ENCODE measurements at regions not wholly inside any gene's neighbourhood (a gene's known extent, or its start where the extent isn't known, plus 50 kb on each side); places are given as distances from the start of the nearest gene placed in this dataset.

GRCh38 chr2:156852210-156852609 lies 405.3 kb upstream of the GALNT5 start:
- no peaks in the 10 kb centered on the region for H3K9me3 ChIP-seq
- intact Hi-C loops (cut with DNase I; ENCODE audit: low total_unique reads): no loop called here

GRCh38 chr2:156852681-156853080 lies 404.8 kb upstream of the GALNT5 start:
- no peak for TF ChIP-seq CTCF (IDR thresholded peaks at IDR 0.05)
- intact Hi-C loops (cut with DNase I; ENCODE audit: low total_unique reads): no loop called here
- no peak for DNase-seq
- Histone ChIP-seq H3K36me3 (no peaks in the 10 kb centered on the region), H3K4me1 (no peaks in the 10 kb centered on the region), H3K27me3 (no peaks in the 10 kb centered on the region), H3K9me3 (no peaks in the 10 kb centered on the region), H3K27ac (no peak overlapping the region), H3K4me3 (no peak overlapping the region)

More at GRCh38 chr2:156852210-156852609, 405.3 kb upstream of the GALNT5 start:
- Histone ChIP-seq H3K27ac (no peak overlapping the region), H3K36me3 (no peaks in the 10 kb centered on the region), H3K4me1 (no peaks in the 10 kb centered on the region), H3K27me3 (no peaks in the 10 kb centered on the region), H3K4me3 (no peak overlapping the region)
- no peak for TF ChIP-seq CTCF (IDR thresholded peaks at IDR 0.05)
- DNase-seq: no peak

GRCh38 chr2:156864325-156864724 lies 393.2 kb upstream of the GALNT5 start:
- H3K36me3 ChIP-seq: no peaks in the 10 kb centered on the region
- H3K4me3 ChIP-seq: no peak overlapping the region
- no peaks in the 10 kb centered on the region for H3K27me3 ChIP-seq
- no peak for TF ChIP-seq CTCF (IDR thresholded peaks at IDR 0.05)
- intact Hi-C loops (cut with DNase I; ENCODE audit: low total_unique reads): no loop called here
- H3K9me3 ChIP-seq: no peaks in the 10 kb centered on the region
- H3K27ac ChIP-seq: no peak overlapping the region
- no peak for DNase-seq
- no peaks in the 10 kb centered on the region for H3K4me1 ChIP-seq

GRCh38 chr2:156864753-156865152 lies 392.8 kb upstream of the GALNT5 start:
- no peak for TF ChIP-seq CTCF (IDR thresholded peaks at IDR 0.05)
- no peak for DNase-seq
- no peaks in the 10 kb centered on the region for H3K36me3 ChIP-seq
- H3K27ac ChIP-seq: no peak overlapping the region
- intact Hi-C loops (cut with DNase I; ENCODE audit: low total_unique reads): no loop called here
- no peaks in the 10 kb centered on the region for H3K9me3 ChIP-seq
- no peak overlapping the region for H3K4me3 ChIP-seq
- H3K4me1 ChIP-seq: no peaks in the 10 kb centered on the region
- H3K27me3 ChIP-seq: no peaks in the 10 kb centered on the region

- Histone ChIP-seq H3K9me3 (no peaks in the 10 kb centered on the region), H3K4me1 (no peaks in the 10 kb centered on the region), H3K4me3 (no peak overlapping the region), H3K27me3 (no peaks in the 10 kb centered on the region), H3K27ac (no peak overlapping the region), H3K36me3 (no peaks in the 10 kb centered on the region)
- TF ChIP-seq CTCF (IDR thresholded peaks at IDR 0.05): no peak
- DNase-seq: no peak
- intact Hi-C loops (cut with DNase I; ENCODE audit: low total_unique reads): no loop called here
Observed at GRCh38 chr2:156867201-156867600, 390.3 kb upstream of the GALNT5 start.

GRCh38 chr2:156874707-156875106 lies 382.8 kb upstream of the GALNT5 start:
- intact Hi-C loops (cut with DNase I; ENCODE audit: low total_unique reads): no loop called here
- Histone ChIP-seq H3K4me3 (no peak overlapping the region), H3K9me3 (no peaks in the 10 kb centered on the region), H3K36me3 (no peaks in the 10 kb centered on the region), H3K4me1 (no peaks in the 10 kb centered on the region), H3K27me3 (no peaks in the 10 kb centered on the region), H3K27ac (no peak overlapping the region)
- TF ChIP-seq CTCF (IDR thresholded peaks at IDR 0.05): no peak
- no peak for DNase-seq
